ELF-1 (cell line): ENCODE measurements at regions not wholly inside any gene's neighbourhood (a gene's known extent, or its start where the extent isn't known, plus 50 kb on each side); places are given as distances from the start of the nearest gene placed in this dataset.

Source experiments
- DNase-seq: peaks from one replicate; pipeline ENCODE4 v3.0.0-alpha.2; 2016; ENCODE audit warnings: low read depth, low spot score

- no peak for DNase-seq
Observed at GRCh38 chr15:36175186-36175740, 404.2 kb upstream of the CDIN1 start.

GRCh38 chr15:36175741-36176291 is 403.6 kb upstream of the CDIN1 start:
- peak; percentile 6 for DNase-seq

- no peak for DNase-seq
Observed at GRCh38 chr15:36177590-36178302, 401.7 kb upstream of the CDIN1 start.

GRCh38 chr15:36178303-36178633 is 401.2 kb upstream of the CDIN1 start:
- no peak for DNase-seq

- DNase-seq: no peak
Observed at GRCh38 chr15:36183201-36183600, 396.2 kb upstream of the CDIN1 start.

- DNase-seq: no peak
Observed at GRCh38 chr15:36185438-36185837, 394.0 kb upstream of the CDIN1 start.

GRCh38 chr15:36185845-36186244 is 393.6 kb upstream of the CDIN1 start:
- DNase-seq: no peak

- no peak for DNase-seq
Observed at GRCh38 chr15:36186376-36186775, 393.1 kb upstream of the CDIN1 start.

- no peak for DNase-seq
Observed at GRCh38 chr15:36191459-36191858, 388.0 kb upstream of the CDIN1 start.

GRCh38 chr15:36195361-36196007 is 383.9 kb upstream of the CDIN1 start:
- DNase-seq: peak; percentile 79

- DNase-seq: no peak
Observed at GRCh38 chr15:36208868-36209582, 370.4 kb upstream of the CDIN1 start.

- DNase-seq: no peak
Observed at GRCh38 chr15:36210426-36210825, 369.0 kb upstream of the CDIN1 start.

GRCh38 chr15:36218322-36218721 is 361.1 kb upstream of the CDIN1 start:
- no peak for DNase-seq

GRCh38 chr15:36218991-36219390 is 360.4 kb upstream of the CDIN1 start:
- DNase-seq: no peak

GRCh38 chr15:36221992-36222391 is 357.4 kb upstream of the CDIN1 start:
- no peak for DNase-seq

- DNase-seq: no peak
Observed at GRCh38 chr15:36230776-36231175, 348.6 kb upstream of the CDIN1 start.

- DNase-seq: peak; percentile 14
Observed at GRCh38 chr15:36232491-36232890, 346.9 kb upstream of the CDIN1 start.

- DNase-seq: no peak
Observed at GRCh38 chr15:36234743-36235142, 344.7 kb upstream of the CDIN1 start.

GRCh38 chr15:36235173-36235572 is 344.3 kb upstream of the CDIN1 start:
- no peak for DNase-seq

GRCh38 chr15:36239509-36239908 is 339.9 kb upstream of the CDIN1 start:
- DNase-seq: no peak

GRCh38 chr15:36251450-36251849 is 328.0 kb upstream of the CDIN1 start:
- DNase-seq: no peak

GRCh38 chr15:36252146-36252711 is 327.2 kb upstream of the CDIN1 start:
- DNase-seq: no peak
